ENCODE measurements at regions not wholly inside any gene's neighbourhood (a gene's known extent, or its start where the extent isn't known, plus 50 kb on each side); places are given as distances from the start of the nearest gene placed in this dataset.

DNA sequence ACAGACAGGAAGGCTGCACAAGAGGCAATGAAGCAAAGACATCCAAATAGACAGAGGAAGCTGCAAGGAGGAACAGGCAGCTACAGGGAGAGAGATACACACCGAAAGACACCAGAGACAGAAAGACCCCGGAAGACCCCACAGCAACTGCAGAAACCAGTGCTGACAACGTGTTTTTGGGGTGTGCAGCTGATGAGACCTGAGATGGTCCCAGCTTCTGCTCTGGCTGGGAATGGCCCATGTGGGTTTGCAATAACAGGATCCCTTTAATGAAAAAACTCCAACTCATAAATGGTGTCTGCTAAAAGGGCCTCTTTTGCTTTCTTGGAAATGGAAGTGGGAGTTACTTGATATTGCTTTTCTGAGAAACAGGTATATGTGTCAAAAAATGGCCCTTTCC lies 101.5 kb upstream of the CDH11 start:
- ATAC-seq = no peak

DNA sequence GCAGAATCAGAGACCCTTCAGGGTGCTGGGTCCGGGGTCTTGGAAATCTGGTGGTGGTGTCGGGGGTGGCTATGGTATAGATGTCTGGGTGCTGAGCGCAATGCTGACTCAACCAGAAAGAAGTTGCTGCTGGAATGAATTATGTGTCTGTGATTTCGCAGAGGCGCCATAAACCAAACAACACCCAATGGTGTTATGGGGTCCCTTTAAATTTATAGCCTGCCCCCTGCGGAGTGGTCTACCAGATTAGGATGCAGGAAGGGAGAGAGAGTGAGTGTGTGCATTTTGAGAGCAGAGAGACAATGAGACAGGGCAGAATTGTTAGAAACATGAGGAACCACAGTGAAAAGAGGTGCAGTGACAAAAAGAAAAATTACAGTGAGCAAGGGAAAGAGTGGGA lies 100.7 kb upstream of the CDH11 start:
- TF ChIP-seq EZH2 (IDR thresholded peaks at IDR 0.05; ENCODE audit: low read length, unreplicated experiment) (no peak), EZH2phosphoT487 (IDR thresholded peaks at IDR 0.05; ENCODE audit: borderline replicate concordance, low read length) (no peak)
- TF ChIP-seq, protein P1, sequence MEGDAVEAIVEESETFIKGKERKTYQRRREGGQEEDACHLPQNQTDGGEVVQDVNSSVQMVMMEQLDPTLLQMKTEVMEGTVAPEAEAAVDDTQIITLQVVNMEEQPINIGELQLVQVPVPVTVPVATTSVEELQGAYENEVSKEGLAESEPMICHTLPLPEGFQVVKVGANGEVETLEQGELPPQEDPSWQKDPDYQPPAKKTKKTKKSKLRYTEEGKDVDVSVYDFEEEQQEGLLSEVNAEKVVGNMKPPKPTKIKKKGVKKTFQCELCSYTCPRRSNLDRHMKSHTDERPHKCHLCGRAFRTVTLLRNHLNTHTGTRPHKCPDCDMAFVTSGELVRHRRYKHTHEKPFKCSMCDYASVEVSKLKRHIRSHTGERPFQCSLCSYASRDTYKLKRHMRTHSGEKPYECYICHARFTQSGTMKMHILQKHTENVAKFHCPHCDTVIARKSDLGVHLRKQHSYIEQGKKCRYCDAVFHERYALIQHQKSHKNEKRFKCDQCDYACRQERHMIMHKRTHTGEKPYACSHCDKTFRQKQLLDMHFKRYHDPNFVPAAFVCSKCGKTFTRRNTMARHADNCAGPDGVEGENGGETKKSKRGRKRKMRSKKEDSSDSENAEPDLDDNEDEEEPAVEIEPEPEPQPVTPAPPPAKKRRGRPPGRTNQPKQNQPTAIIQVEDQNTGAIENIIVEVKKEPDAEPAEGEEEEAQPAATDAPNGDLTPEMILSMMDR (conservative IDR thresholded peaks at IDR 0.05; ENCODE audit: low read depth, low read length) = no peak
- DNase-seq (no peak), ATAC-seq (no peak)
- Histone ChIP-seq H3K79me2 (ENCODE audit: low read length) (no peaks in the 10 kb centered on the region), H3K9me2 (replicated peaks; ENCODE audit: low read length) (no peaks in the 10 kb centered on the region), H3K27ac (ENCODE audit: low read length) (no peak overlapping the region), H3K9me3 (ENCODE audit: low read length) (no peaks in the 10 kb centered on the region), H3K36me3 (ENCODE audit: low read depth, low read length) (no peaks in the 10 kb centered on the region), H3K9ac (ENCODE audit: low read length) (no peak overlapping the region), H3K4me3 (ENCODE audit: low read length) (no peak overlapping the region), H3K4me1 (ENCODE audit: insufficient read depth, low read length) (no peaks in the 10 kb centered on the region), H3F3A (ENCODE audit: low read length, unreplicated experiment) (no peaks in the 10 kb centered on the region), H4K20me1 (ENCODE audit: low read length) (no peaks in the 10 kb centered on the region), H3K4me2 (ENCODE audit: low read length) (no peak overlapping the region), H2AFZ (ENCODE audit: low read length) (no peak overlapping the region), H3K27me3 (ENCODE audit: low read length) (no peaks in the 10 kb centered on the region)
- ChIA-PET CTCF (no interaction called here), POLR2A (ENCODE audit: unreplicated experiment) (no interaction called here)
- intact Hi-C loops (cut with micrococcal nuclease) = no loop called here
- BruUV-seq (replicated peaks) = no TSS peak

More for the DNA sequence above, 101.5 kb upstream of the CDH11 start:
- no peak overlapping the region for H3K27ac ChIP-seq (ENCODE audit: low read length)
- H3K79me2 ChIP-seq (ENCODE audit: low read length) = no peaks in the 10 kb centered on the region
- H3K4me3 ChIP-seq (ENCODE audit: low read length) = no peak overlapping the region
- no peaks in the 10 kb centered on the region for H3K9me3 ChIP-seq (ENCODE audit: low read length)
- no peaks in the 10 kb centered on the region for H3K9me2 ChIP-seq (replicated peaks; ENCODE audit: low read length)
- POLR2A ChIA-PET (ENCODE audit: unreplicated experiment) = no interaction called here
- no peaks in the 10 kb centered on the region for H3K27me3 ChIP-seq (ENCODE audit: low read length)
- H3K36me3 ChIP-seq (ENCODE audit: low read depth, low read length) = no peaks in the 10 kb centered on the region
- H2AFZ ChIP-seq (ENCODE audit: low read length) = no peak overlapping the region
- H3K9ac ChIP-seq (ENCODE audit: low read length) = no peak overlapping the region
- CTCF ChIA-PET = no interaction called here
- no peaks in the 10 kb centered on the region for H4K20me1 ChIP-seq (ENCODE audit: low read length)
- no peaks in the 10 kb centered on the region for H3K4me1 ChIP-seq (ENCODE audit: insufficient read depth, low read length)
- no peak overlapping the region for H3K4me2 ChIP-seq (ENCODE audit: low read length)
- no peak for DNase-seq
- no peaks in the 10 kb centered on the region for H3F3A ChIP-seq (ENCODE audit: low read length, unreplicated experiment)
- no peak for TF ChIP-seq EZH2phosphoT487 (IDR thresholded peaks at IDR 0.05; ENCODE audit: borderline replicate concordance, low read length)
- TF ChIP-seq EZH2 (IDR thresholded peaks at IDR 0.05; ENCODE audit: low read length, unreplicated experiment) = no peak
- TF ChIP-seq, protein P1 (conservative IDR thresholded peaks at IDR 0.05; ENCODE audit: low read depth, low read length) = no peak
- intact Hi-C loops (cut with micrococcal nuclease) = no loop called here
- BruUV-seq (replicated peaks) = no TSS peak

DNA sequence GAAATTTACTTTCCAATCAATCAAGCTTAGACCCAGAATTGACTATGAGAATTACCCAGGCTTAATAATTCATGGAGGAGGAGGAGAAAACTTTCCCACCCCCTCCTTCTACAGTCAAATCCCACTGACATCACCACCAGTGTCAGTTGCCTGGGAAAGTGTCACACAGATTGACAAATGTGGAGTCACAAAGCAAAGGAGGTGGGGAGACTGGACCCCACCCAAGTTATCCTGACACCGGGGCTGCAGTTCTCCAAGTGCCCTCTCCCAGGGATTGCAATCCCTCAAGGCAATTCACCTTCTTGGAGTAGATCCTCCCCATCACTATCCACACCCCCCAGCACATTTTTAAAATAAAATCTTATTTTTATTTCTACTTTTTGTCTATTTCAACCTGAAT lies 100.2 kb upstream of the CDH11 start:
- Histone ChIP-seq H4K20me1 (ENCODE audit: low read length) (no peaks in the 10 kb centered on the region), H3K27me3 (ENCODE audit: low read length) (no peaks in the 10 kb centered on the region), H3K9me2 (replicated peaks; ENCODE audit: low read length) (no peaks in the 10 kb centered on the region), H2AFZ (ENCODE audit: low read length) (no peak overlapping the region), H3K9ac (ENCODE audit: low read length) (no peak overlapping the region), H3K9me3 (ENCODE audit: low read length) (no peaks in the 10 kb centered on the region), H3K4me1 (ENCODE audit: insufficient read depth, low read length) (no peaks in the 10 kb centered on the region), H3K79me2 (ENCODE audit: low read length) (no peaks in the 10 kb centered on the region), H3K4me2 (ENCODE audit: low read length) (no peak overlapping the region), H3F3A (ENCODE audit: low read length, unreplicated experiment) (no peaks in the 10 kb centered on the region), H3K36me3 (ENCODE audit: low read depth, low read length) (no peaks in the 10 kb centered on the region), H3K27ac (ENCODE audit: low read length) (no peak overlapping the region), H3K4me3 (ENCODE audit: low read length) (no peak overlapping the region)
- ChIA-PET POLR2A (ENCODE audit: unreplicated experiment) (no interaction called here), CTCF (no interaction called here)
- ATAC-seq (no peak), DNase-seq (no peak)
- intact Hi-C loops (cut with micrococcal nuclease) = no loop called here
- no TSS peak for BruUV-seq (replicated peaks)
- TF ChIP-seq, protein P1 (conservative IDR thresholded peaks at IDR 0.05; ENCODE audit: low read depth, low read length) = no peak
- TF ChIP-seq EZH2 (IDR thresholded peaks at IDR 0.05; ENCODE audit: low read length, unreplicated experiment) = no peak
- no peak for TF ChIP-seq EZH2phosphoT487 (IDR thresholded peaks at IDR 0.05; ENCODE audit: borderline replicate concordance, low read length)
